DOHH2 (cell line): ENCODE measurements at regions not wholly inside any gene's neighbourhood (a gene's known extent, or its start where the extent isn't known, plus 50 kb on each side); places are given as distances from the start of the nearest gene placed in this dataset.

Experiments
- CTCF ChIP-seq: fragments of 200-600 bp; sonication (generic); IDR thresholded peaks from one replicate; pipeline ENCODE4 v1.5.1; 2014; ENCODE audit warnings: antibody characterized with exemption, mild to moderate bottlenecking, low read depth, low read length; ENCODE audit not compliant: poor library complexity, severe bottlenecking
- EZH2phosphoT487 ChIP-seq: fragments of 200-600 bp; sonication (generic); IDR thresholded peaks from 2 replicates; pipeline ENCODE4 v1.6.1; 2017; ENCODE audit warnings: borderline replicate concordance, mild to moderate bottlenecking, antibody characterized with exemption, low read length, moderate library complexity, mixed read lengths

GRCh38 chr11:109223451-109223850 is 198.5 kb upstream of the C11orf87 start:
- TF ChIP-seq CTCF: no peak
- no peak for TF ChIP-seq EZH2phosphoT487
